Activated T-helper 1 cell treated with anti-CD3 and anti-CD28 coated beads, Interleukin-2, amount 50 U/mL, for 16 hours (primary cell): ENCODE measurements at regions not wholly inside any gene's neighbourhood (a gene's known extent, or its start where the extent isn't known, plus 50 kb on each side); places are given as distances from the start of the nearest gene placed in this dataset.
"Not testable (repeated sequence)": the region's sequence is repeated elsewhere in the genome, so short reads cannot be mapped to it uniquely, and the experiment has no call there.

Experiments used
- DNase-seq, 2 donors: peaks; one replicate each; pipeline ENCODE4 v3.0.0-alpha.2; 2020; ENCODE audit warnings: low read depth in 1 of 2, low spot score in 1 of 2

- DNase-seq: no peak
Observed at GRCh38 chr18:39602131-39602530, 2036.5 kb upstream of the CELF4 start.

DNA sequence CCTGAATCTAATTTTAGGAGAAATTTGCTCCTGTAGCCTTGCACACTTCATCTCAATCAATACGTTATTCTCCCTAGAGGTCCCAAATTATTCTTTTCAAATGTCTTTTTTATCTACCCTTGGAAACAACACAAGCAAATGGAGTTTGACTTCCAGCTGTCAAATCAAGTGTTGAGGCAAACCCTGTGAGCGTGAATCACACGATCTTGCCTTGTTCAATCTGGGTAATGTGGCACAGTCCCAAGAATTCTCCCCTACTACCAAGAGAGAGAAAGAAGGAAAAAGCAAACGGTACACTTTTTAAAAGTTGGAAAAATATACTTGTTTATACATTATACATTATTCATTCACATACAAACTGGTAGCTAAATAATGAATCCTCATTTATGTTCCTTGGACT lies 2035.3 kb upstream of the CELF4 start:
- no peak for DNase-seq

DNA sequence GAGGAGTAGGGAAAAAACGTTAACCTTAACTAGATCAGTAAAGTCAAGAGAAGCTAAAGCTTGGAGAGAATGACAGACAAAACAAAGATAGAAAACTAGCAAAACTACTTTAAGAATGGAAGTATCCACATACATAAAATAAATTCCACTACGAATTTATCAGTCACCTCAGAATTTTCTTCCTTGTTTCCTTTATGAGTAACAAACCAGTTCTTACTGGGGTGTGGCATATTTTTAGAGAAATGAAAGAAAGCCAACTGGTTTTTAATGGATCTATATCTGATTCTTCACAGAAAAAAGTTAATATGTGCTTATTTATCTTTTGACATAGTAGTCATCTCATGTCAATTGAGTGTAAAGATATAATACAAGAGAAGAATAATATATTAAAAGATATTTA lies 2033.7 kb upstream of the CELF4 start:
- no peak for DNase-seq

GRCh38 chr18:39596891-39597290 lies 2031.3 kb upstream of the CELF4 start:
- DNase-seq: no peak

GRCh38 chr18:39596221-39596620 lies 2030.6 kb upstream of the CELF4 start:
- DNase-seq: no peak

GRCh38 chr18:39594206-39594605 lies 2028.6 kb upstream of the CELF4 start:
- no peak for DNase-seq

- DNase-seq: no peak
Observed at GRCh38 chr18:39591649-39592048, 2026.1 kb upstream of the CELF4 start.

DNA sequence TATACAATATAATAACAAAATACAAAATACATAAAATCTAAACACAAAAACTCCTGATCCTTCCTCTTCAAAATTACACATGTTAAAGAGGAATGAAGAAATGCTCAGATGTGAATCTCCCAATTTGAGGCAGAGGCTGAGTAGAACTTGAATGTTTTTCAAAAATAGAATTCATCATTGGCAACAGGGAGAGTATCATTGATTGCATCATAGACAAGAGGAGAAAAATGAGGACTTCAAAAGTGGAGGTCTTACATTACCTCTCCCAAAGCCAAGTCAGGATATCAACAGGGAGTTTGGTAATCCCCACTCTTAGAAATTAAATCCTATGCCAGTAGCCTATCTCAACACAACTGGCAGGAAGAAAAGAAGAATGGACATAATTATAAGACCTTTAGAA lies 2023.9 kb upstream of the CELF4 start:
- DNase-seq: no peak

- no peak for DNase-seq
Observed at GRCh38 chr18:39587586-39587985, 2022.0 kb upstream of the CELF4 start.

DNA sequence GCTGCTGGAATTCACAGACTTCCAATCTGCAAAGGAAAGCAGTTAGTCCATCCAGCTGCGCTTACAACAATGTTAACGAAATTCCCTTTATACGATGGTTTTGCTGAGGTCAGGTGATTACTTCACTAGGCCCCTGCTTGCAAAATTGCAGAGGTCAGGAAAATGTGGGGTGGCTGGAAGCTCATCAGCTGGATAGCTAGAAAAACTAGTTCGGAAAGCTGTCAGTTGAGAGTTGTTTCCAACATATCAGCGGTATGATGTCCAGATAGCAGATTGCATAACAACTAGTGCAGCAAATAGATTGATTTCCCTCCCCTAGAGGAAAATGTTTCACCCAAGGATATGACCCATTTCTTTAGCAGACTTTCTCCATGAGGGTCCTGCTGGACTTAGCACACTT lies 2021.1 kb upstream of the CELF4 start:
- no peak for DNase-seq

- DNase-seq: no peak
Observed at GRCh38 chr18:39574897-39575296, 2009.3 kb upstream of the CELF4 start.

GRCh38 chr18:39571511-39571910 lies 2005.9 kb upstream of the CELF4 start:
- DNase-seq: no peak

- DNase-seq: not testable (repeated sequence)
Observed at GRCh38 chr18:39565551-39566230, 2000.1 kb upstream of the CELF4 start.

- DNase-seq: no peak
Observed at GRCh38 chr18:39564716-39565115, 1999.1 kb upstream of the CELF4 start.

DNA sequence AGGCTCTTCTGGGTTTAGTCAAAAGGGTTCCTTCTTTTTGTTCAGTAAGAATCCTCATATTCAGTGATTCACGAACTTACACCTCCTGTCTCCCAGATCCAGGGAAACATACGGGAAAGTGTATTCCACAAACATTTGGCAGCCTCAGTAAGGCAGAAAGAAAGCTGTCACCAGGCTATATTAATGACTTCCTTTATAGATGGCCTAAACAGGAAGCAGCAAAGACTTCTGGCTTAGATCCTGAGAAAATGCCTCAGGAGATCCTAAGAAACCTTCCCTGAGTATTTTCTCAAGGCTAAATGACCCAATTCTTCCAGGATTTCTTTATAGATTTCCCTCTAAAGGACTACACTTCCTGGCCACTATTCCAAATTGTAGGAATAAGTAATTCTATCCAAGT lies 1995.5 kb upstream of the CELF4 start:
- no peak for DNase-seq

- no peak for DNase-seq
Observed at GRCh38 chr18:39558658-39559057, 1993.1 kb upstream of the CELF4 start.

DNA sequence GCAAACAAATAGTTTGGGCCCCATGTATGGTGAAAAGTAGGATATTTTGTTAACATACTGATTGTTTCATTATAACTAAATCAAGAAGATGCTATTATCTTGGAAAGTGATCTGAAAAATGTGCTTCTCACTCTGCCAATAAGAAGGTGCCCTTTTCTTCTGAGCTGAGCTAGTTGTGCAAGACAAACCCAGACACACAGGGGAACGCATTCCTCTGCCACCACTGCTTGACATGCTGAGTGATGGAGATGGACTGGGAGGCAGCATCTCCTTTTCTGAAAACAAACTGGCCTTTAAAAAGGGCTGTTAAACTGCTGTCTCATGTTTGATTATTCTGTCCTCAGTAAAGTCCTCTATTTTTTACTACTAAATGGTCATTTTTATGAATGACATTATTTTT lies 1989.9 kb upstream of the CELF4 start:
- DNase-seq: no peak

DNA sequence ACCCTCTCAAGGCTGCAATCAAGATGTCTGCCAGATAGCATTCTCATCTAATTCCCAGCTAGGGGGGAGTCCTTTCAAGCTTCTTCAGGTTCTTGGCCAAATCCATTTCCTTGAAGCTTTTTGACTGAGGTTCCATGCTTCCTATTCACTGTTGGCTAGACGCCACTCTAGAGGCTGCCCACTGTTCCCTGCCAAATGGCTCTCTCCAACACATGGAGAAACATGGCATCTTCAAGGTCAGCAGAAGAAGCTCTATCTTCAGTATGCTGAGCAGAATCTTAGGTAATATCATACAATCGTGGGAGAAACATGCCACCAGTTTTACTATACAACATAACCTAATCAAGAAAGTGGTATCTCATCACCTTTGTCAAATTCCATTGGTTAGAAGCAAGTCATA lies 1985.1 kb upstream of the CELF4 start:
- DNase-seq: no peak

DNA sequence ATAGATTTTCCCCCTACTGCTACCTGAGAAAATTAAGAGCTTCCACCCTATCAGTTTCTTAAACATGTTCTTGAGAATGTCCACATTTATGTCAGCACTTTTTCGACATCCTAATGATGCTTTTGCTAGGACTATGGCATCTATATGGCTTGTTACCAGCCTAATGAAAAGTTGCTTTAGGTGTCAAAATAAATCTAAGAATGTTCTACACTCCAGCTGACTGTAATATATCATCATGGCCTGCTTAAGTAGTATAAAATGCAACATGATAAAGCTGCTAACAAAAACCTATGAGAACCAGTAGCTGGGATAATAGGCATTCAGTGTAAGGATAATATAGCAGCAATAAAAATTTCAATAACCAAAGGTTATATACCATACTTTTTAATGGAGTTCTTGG lies 1983.5 kb upstream of the CELF4 start:
- no peak for DNase-seq

- DNase-seq: no peak
Observed at GRCh38 chr18:39531659-39532058, 1966.1 kb upstream of the CELF4 start.

- no peak for DNase-seq
Observed at GRCh38 chr18:39529358-39529757, 1963.8 kb upstream of the CELF4 start.

- no peak for DNase-seq
Observed at GRCh38 chr18:39527465-39527864, 1961.9 kb upstream of the CELF4 start.

DNA sequence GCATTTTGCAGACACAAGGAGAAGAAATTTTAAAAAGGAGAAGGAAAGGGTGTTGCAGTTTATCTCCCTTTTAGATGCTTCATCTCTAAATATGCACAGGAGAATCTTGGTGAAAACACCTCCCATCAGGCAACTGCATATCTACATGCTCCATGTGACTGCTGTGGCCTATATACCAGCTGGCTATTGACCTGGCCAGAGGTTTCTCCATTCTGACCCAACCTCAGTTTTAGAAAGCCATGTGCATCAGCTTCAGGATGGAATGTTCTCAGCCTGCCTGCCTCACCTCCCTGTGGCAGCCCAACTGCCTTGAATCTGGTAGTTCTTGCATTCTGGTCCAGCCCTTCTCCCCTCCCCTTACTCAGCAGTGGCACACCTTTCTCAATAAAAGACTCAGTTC lies 1958.8 kb upstream of the CELF4 start:
- DNase-seq: no peak

- no peak for DNase-seq
Observed at GRCh38 chr18:39523281-39523680, 1957.7 kb upstream of the CELF4 start.
